ENCODE measurements at regions not wholly inside any gene's neighbourhood (a gene's known extent, or its start where the extent isn't known, plus 50 kb on each side); places are given as distances from the start of the nearest gene placed in this dataset.

DNA sequence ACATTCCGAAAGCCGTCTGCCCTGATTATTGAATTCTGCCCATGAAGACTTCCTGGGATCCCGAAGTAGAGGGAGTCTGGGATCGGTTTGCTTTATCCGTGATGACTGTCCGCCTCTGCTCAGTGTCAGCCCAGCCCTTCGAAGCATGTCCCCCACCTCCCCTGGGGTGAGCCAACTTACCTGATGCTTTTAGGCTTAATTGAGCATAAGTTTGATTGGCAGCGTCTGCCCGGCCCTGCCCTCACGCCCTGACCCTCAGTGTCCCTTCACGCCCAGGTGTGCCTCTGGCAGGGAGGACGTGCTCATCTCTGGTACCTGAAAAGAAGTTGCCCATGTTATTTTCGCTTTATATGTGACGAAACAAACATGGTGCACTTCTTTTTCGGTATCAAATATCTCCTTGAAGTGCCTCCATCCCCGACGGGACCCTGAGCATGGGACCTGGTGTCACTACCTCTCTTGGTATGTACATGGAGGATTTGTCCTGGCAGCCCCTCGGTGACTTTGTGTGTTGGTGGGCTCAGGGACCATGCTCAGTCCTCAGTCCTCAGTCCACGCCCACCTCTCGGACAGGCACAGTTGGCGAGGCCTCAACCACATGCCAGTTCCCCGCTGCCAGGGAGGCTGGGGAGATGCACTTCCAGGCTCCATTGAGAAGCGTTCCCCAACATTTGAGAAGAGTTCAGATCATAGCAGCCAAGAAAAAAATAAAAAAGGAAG, 130.1 kb upstream of the RTL1 start:
- TF ChIP-seq, protein P1, sequence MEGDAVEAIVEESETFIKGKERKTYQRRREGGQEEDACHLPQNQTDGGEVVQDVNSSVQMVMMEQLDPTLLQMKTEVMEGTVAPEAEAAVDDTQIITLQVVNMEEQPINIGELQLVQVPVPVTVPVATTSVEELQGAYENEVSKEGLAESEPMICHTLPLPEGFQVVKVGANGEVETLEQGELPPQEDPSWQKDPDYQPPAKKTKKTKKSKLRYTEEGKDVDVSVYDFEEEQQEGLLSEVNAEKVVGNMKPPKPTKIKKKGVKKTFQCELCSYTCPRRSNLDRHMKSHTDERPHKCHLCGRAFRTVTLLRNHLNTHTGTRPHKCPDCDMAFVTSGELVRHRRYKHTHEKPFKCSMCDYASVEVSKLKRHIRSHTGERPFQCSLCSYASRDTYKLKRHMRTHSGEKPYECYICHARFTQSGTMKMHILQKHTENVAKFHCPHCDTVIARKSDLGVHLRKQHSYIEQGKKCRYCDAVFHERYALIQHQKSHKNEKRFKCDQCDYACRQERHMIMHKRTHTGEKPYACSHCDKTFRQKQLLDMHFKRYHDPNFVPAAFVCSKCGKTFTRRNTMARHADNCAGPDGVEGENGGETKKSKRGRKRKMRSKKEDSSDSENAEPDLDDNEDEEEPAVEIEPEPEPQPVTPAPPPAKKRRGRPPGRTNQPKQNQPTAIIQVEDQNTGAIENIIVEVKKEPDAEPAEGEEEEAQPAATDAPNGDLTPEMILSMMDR (conservative IDR thresholded peaks at IDR 0.05; ENCODE audit: low read depth, low read length) = no peak
- TF ChIP-seq EZH2 (IDR thresholded peaks at IDR 0.05; ENCODE audit: borderline replicate concordance, low read depth, low read length, poor library complexity, severe bottlenecking) = no peak

Measured in A673 (cell line).